ENCODE measurements at regions not wholly inside any gene's neighbourhood (a gene's known extent, or its start where the extent isn't known, plus 50 kb on each side); places are given as distances from the start of the nearest gene placed in this dataset.

DNA sequence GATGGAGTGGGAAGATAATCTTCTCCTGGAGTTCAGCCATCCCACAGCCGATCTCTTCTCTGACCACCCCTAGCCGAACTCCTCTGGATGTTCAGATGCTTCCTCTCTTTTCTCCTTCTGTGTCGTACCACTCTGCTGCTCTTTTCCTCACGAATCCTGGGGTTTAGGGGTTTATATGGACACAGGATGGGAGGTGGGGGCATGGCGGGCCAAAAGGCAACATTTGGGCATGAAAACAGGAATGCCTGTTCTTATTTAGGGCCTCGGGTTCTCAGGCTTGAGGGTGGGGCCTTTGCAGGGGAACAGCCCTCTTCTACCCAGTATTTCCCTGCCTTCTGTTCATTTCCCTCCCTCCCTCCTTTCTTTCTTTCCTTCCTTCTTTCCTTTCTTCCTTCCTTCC is 112.7 kb downstream of the SLC35B3 start:
- TF ChIP-seq CTCF (IDR thresholded peaks at IDR 0.05) = no peak
- no peak for TF ChIP-seq POLR2A (IDR thresholded peaks at IDR 0.05)
- TF ChIP-seq EP300 (IDR thresholded peaks at IDR 0.05) = no peak
